AG04449 (cell line): ENCODE measurements at regions not wholly inside any gene's neighbourhood (a gene's known extent, or its start where the extent isn't known, plus 50 kb on each side); places are given as distances from the start of the nearest gene placed in this dataset.

Source experiments
- CTCF ChIA-PET: fragments of 350-600 bp; formaldehyde crosslinking; extraction: SDS; loops from one replicate; lab custom pipeline; 2021; ENCODE audit warnings: antibody characterized with exemption; lab: Yijun Ruan, JAX
- POLR2A ChIA-PET: fragments of 400-600, 350-600 bp; formaldehyde crosslinking; extraction: SDS; loops from one replicate; lab custom pipeline; 2020; ENCODE audit warnings: antibody characterized with exemption, inconsistent platforms; lab: Yijun Ruan, JAX
- DNase-seq: peaks from one replicate; pipeline ENCODE4 v3.0.0-alpha.2; 2010; ENCODE audit warnings: low read depth, low spot score
- H3K4me3 ChIP-seq: 2 replicates; pipeline ENCODE4 v1.5.1; 2011; ENCODE audit warnings: low read depth, mild to moderate bottlenecking, control low read depth, low read length
- CTCF ChIP-seq: IDR thresholded peaks from one replicate; pipeline ENCODE4 v1.5.1; 2011; ENCODE audit warnings: mild to moderate bottlenecking, moderate library complexity, low read length, control low read depth, inconsistent platforms; ENCODE audit not compliant: insufficient read depth; ENCODE audit errors: missing control alignments

DNA sequence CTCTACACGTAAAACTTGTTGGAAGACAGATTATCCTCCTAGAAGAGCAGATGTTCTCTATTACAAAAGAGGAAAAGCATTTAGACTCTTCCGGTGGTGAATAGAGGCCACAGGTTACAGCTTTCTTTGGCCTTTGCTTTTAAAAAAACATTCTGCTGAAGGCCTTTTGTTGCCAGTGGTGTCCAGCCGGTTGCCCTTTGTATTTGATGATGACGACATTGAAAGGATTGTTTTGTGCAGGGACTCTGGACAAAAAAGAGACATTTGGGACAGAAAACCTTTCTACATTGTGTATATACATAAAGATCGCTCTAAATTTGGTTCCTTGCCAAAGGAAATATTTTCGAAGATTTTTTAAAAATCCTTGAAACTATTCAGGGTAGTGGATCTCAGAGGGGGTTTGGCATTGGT is 180.3 kb downstream of the C9orf152 start:
- TF ChIP-seq CTCF, result no peak
- no peak overlapping the region for H3K4me3 ChIP-seq
- ChIA-PET CTCF (no interaction called here), POLR2A (no interaction called here)
- DNase-seq, result no peak

GRCh38 chr9:110028271-110028670 is 179.7 kb downstream of the C9orf152 start:
- H3K4me3 ChIP-seq, result no peak overlapping the region
- no peak for DNase-seq
- no peak for TF ChIP-seq CTCF
- POLR2A ChIA-PET, result no interaction called here
- CTCF ChIA-PET, result interaction anchor here (0.8 to 1.0 kb wide), 2 partner anchors 13 to 210 kb away, joined by 3 read pairs; no protein-coding TSS in a partner anchor

DNA sequence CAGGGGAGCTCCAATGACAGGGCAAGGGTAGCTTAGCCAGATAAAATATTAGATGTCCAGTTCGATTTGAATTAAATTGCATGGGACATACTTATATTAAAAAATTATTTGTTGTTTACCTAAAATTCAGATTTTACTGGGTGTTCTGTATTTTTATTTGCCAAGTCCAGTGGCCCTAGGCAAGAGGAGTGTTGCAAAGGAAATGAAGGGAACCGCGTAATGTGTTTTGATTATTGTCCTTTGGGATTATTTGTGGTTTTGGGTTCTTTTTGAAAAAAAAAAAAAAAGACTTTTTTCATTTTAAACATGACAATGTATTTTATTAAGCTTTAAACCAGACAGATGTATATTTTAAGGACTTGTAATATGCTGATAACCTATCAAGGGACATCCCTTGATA is 179.3 kb downstream of the C9orf152 start:
- no peak for DNase-seq
- TF ChIP-seq CTCF, result no peak
- no peak overlapping the region for H3K4me3 ChIP-seq
- POLR2A ChIA-PET, result interaction anchor here (0.7 to 0.8 kb wide), 2 partner anchors 20 to 21 kb away, joined by 4 read pairs; no protein-coding TSS in a partner anchor
- CTCF ChIA-PET, result interaction anchor here (0.8 to 1.0 kb wide), 2 partner anchors 13 to 211 kb away, joined by 3 read pairs; no protein-coding TSS in a partner anchor

- peak; percentile 92 for DNase-seq
- CTCF ChIA-PET, result interaction anchor here (1.0 kb wide), 1 partner anchor 14 kb away, joined by 3 read pairs; no protein-coding TSS in a partner anchor
- POLR2A ChIA-PET, result interaction anchor here (0.7 to 0.8 kb wide), 2 partner anchors 19 to 20 kb away, joined by 4 read pairs; no protein-coding TSS in a partner anchor
- H3K4me3 ChIP-seq, result no peak overlapping the region
- TF ChIP-seq CTCF, result no peak
Measured at GRCh38 chr9:110029429-110029955, 178.5 kb downstream of the C9orf152 start.

- no peak for TF ChIP-seq CTCF
- H3K4me3 ChIP-seq, result no peak overlapping the region
- POLR2A ChIA-PET, result no interaction called here
- DNase-seq, result no peak
- CTCF ChIA-PET, result no interaction called here
Measured at GRCh38 chr9:110029956-110030480, 177.9 kb downstream of the C9orf152 start.

GRCh38 chr9:110030632-110031031 is 177.3 kb downstream of the C9orf152 start:
- no peak for TF ChIP-seq CTCF
- CTCF ChIA-PET, result interaction anchor here (1.2 kb wide), 2 partner anchors 14 to 127 kb away, joined by 3 to 5 read pairs; no protein-coding TSS in a partner anchor
- POLR2A ChIA-PET, result no interaction called here
- no peak for DNase-seq
- no peak overlapping the region for H3K4me3 ChIP-seq
